ENCODE measurements at regions not wholly inside any gene's neighbourhood (a gene's known extent, or its start where the extent isn't known, plus 50 kb on each side); places are given as distances from the start of the nearest gene placed in this dataset.

DNA sequence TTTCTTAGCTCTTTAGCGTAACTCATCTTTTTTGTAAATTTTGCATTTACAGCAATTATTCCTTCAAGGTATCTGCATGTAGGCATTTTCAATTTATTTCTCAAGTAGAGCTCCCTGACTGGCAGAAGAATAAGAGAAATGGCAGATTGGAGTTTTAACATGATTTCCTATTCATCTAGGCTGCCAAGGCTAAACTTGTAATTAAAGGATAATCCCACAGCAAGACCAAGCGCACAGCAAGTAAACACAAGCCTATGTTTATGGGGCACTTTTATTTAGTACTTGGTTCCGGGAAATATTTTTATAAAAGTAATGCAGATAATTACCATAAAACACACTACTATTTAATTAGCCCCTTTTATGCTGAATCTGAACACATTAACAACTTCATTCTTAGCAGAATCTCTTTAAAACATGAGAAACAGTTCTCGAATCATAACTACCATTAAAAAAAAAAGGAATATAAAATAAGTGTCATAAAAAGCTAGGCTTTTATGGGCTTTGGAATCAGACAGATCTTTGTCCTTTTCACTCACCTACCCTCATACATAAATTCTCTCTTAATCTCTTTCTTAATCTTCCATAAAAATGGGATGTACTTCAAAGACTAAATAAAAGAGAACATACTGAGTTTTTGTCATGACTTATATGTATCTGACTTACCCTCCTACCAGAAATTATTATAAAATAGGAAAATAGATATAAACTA, 961.6 kb upstream of the MIR17HG start:
- DNase-seq, result no peak
- ATAC-seq, result no peak
- Histone ChIP-seq H3K36me3 (no peaks in the 10 kb centered on the region), H3K4me3 (no peak overlapping the region), H3K9me3 (peaks cover 0 to 25% (median 2%) of the 10 kb centered on the region in 11 donors), H3K27ac (no peak overlapping the region), H3K4me1 (no peaks in the 10 kb centered on the region), H3K27me3 (no peaks in the 10 kb centered on the region)
- TF ChIP-seq, protein P1, sequence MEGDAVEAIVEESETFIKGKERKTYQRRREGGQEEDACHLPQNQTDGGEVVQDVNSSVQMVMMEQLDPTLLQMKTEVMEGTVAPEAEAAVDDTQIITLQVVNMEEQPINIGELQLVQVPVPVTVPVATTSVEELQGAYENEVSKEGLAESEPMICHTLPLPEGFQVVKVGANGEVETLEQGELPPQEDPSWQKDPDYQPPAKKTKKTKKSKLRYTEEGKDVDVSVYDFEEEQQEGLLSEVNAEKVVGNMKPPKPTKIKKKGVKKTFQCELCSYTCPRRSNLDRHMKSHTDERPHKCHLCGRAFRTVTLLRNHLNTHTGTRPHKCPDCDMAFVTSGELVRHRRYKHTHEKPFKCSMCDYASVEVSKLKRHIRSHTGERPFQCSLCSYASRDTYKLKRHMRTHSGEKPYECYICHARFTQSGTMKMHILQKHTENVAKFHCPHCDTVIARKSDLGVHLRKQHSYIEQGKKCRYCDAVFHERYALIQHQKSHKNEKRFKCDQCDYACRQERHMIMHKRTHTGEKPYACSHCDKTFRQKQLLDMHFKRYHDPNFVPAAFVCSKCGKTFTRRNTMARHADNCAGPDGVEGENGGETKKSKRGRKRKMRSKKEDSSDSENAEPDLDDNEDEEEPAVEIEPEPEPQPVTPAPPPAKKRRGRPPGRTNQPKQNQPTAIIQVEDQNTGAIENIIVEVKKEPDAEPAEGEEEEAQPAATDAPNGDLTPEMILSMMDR (IDR thresholded peaks at IDR 0.05), result no peak
- WGBS, 2 donors, result 90 to 96% methylated on average over 4 of the region's 4 CpGs
- intact Hi-C loops (cut with DNase I), result no loop called here

GRCh38 chr13:90388887-90389452, 958.5 kb upstream of the MIR17HG start:
- H3K27me3 ChIP-seq, result no peaks in the 10 kb centered on the region
- peaks cover 0 to 30% (median 4%) of the 10 kb centered on the region in 11 donors for H3K9me3 ChIP-seq
- ATAC-seq, result no peak
- no peaks in the 10 kb centered on the region for H3K36me3 ChIP-seq
- no peaks in the 10 kb centered on the region for H3K4me1 ChIP-seq
- TF ChIP-seq, protein P1 (IDR thresholded peaks at IDR 0.05), result no peak
- H3K4me3 ChIP-seq, result no peak overlapping the region
- DNase-seq, result no peak
- no peak overlapping the region for H3K27ac ChIP-seq
- intact Hi-C loops (cut with DNase I), result no loop called here
- WGBS, 2 donors, result 82 to 92% methylated on average over 2 of the region's 2 CpGs

DNA sequence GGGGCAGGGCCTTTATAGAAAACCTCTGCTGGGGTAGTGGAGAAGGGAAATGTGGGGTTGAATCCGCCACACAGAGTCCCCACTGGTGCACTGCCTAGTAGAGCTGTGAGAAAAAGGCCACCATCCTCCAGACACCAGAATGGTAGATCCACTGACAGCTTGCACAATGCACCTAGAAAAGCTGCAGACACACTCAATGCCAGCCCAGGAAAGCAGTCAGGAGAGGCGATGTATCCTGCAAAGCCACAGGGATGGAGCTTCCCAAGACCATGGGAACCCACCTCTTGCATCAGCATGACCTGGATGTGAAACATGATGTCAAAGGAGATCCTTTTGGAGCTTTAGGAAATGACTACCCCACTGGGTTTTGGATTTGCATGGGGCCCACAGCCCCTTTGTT, 958.0 kb upstream of the MIR17HG start:
- no peak for ATAC-seq
- intact Hi-C loops (cut with DNase I), result no loop called here
- TF ChIP-seq, protein P1 (IDR thresholded peaks at IDR 0.05), result no peak
- H3K27ac ChIP-seq, result no peak overlapping the region
- H3K36me3 ChIP-seq, result no peaks in the 10 kb centered on the region
- peaks cover 0 to 30% (median 4%) of the 10 kb centered on the region in 11 donors for H3K9me3 ChIP-seq
- no peaks in the 10 kb centered on the region for H3K27me3 ChIP-seq
- WGBS, 2 donors, result 87 to 93% methylated on average over 2 of the region's 2 CpGs
- no peaks in the 10 kb centered on the region for H3K4me1 ChIP-seq
- H3K4me3 ChIP-seq, result no peak overlapping the region
- no peak for DNase-seq

DNA sequence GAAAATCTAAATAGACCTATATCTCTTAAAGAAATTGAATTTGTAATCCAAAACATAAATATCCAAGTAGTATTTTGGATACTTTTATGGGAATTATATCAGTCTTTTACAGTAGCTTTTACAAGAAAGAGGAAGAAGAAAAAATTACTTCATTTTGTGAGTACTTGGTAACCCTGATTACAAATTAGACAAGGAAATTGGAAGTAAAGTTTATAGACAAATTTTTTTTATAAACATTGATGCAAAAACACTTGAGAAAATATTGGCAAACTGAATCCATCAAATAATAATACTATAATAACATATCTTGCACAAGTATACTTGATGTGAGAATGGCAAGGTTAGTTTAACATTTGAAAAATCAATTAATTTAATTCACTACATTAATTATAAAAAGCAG, 954.1 kb upstream of the MIR17HG start:
- TF ChIP-seq, protein P1 (IDR thresholded peaks at IDR 0.05), result no peak
- DNase-seq, result no peak
- intact Hi-C loops (cut with DNase I), result no loop called here

More for the DNA sequence above, 954.1 kb upstream of the MIR17HG start:
- Histone ChIP-seq H3K27me3 (no peaks in the 10 kb centered on the region), H3K36me3 (no peaks in the 10 kb centered on the region), H3K9me3 (peaks cover 0 to 27% (median 4%) of the 10 kb centered on the region in 11 donors), H3K4me1 (no peaks in the 10 kb centered on the region), H3K4me3 (no peak overlapping the region), H3K27ac (no peak overlapping the region)
- ATAC-seq, result no peak

Data from heart right ventricle (tissue), 16 donors.